SK-N-SH (cell line): ENCODE measurements at regions not wholly inside any gene's neighbourhood (a gene's known extent, or its start where the extent isn't known, plus 50 kb on each side); places are given as distances from the start of the nearest gene placed in this dataset.

Experiments used
- CTCF ChIA-PET: fragments of 300-600, 350-600 bp; formaldehyde crosslinking; extraction: SDS; loops from one replicate; lab custom pipeline; 2021; lab: Yijun Ruan, JAX
- POLR2A ChIA-PET: fragments of 350-600 bp; sonication (Branson Sonifier 250); formaldehyde crosslinking; extraction: SDS; loops from one replicate; lab custom pipeline; 2020; ENCODE audit warnings: antibody characterized with exemption, inconsistent platforms; lab: Yijun Ruan, JAX
- DNase-seq: peaks from one replicate; pipeline ENCODE4 v3.0.0; 2012
- H2AFZ ChIP-seq: fragments of 200-600 bp; sonication (generic); 2 replicates; pipeline ENCODE4 v1.8.1; 2016; ENCODE audit warnings: antibody characterized with exemption, mild to moderate bottlenecking, low read depth
- H3F3A ChIP-seq: fragments of 200-600 bp; sonication (generic); replicated peaks from 2 replicates; pipeline ENCODE3; 2016; ENCODE audit warnings: antibody characterized with exemption, mild to moderate bottlenecking; ENCODE audit not compliant: insufficient read depth
- H3K27ac ChIP-seq, 2 experiments: fragments of 200-500 bp in 1 of 2; fragments of 200-600 bp in 1 of 2; sonication (Bioruptor generic) in 1 of 2; sonication (generic), shearing (Covaris generic) in 1 of 2; 2 replicates each; pipeline versions ENCODE4 v1.5.1 to v1.6.1; 2014 to 2016; ENCODE audit warnings: low read depth in 2 of 2, inconsistent platforms in 1 of 2, low read length in 1 of 2, mild to moderate bottlenecking in 1 of 2, mixed read lengths in 1 of 2
- H3K27me3 ChIP-seq: fragments of 200-600 bp; sonication (generic), shearing (Covaris generic); 2 replicates; pipeline ENCODE4 v1.6.1; 2016; ENCODE audit warnings: mixed run types; ENCODE audit not compliant: insufficient read depth
- H3K36me3 ChIP-seq, 2 experiments: fragments of 200-500 bp in 1 of 2; fragments of 200-600 bp in 1 of 2; sonication (Bioruptor generic) in 1 of 2; sonication (generic) in 1 of 2; replicated peaks in 1 of 2; 2 replicates each; pipeline versions ENCODE3 to v1.5.1; 2014 to 2016; ENCODE audit warnings: low read length in 1 of 2, mild to moderate bottlenecking in 1 of 2; ENCODE audit not compliant: insufficient read depth in 2 of 2, control insufficient read depth in 1 of 2
- H3K4me1 ChIP-seq, 2 experiments: fragments of 200-500 bp in 1 of 2; fragments of 200-600 bp in 1 of 2; sonication (Bioruptor generic) in 1 of 2; sonication (generic), shearing (Covaris generic) in 1 of 2; 2 replicates each; pipeline versions ENCODE4 v1.5.1 to v1.6.1; 2014 to 2016; ENCODE audit warnings: low read depth in 1 of 2, low read length in 1 of 2, mixed run types in 1 of 2; ENCODE audit not compliant: insufficient read depth in 2 of 2, control insufficient read depth in 1 of 2
- H3K4me2 ChIP-seq: fragments of 200-600 bp; sonication (generic), shearing (Covaris generic); 2 replicates; pipeline ENCODE4 v1.6.1; 2017; ENCODE audit warnings: mixed run types
- H3K4me3 ChIP-seq, 2 experiments: fragments of 200-500 bp in 1 of 2; fragments of 200-600 bp in 1 of 2; sonication (Bioruptor generic) in 1 of 2; sonication (generic), shearing (Covaris generic) in 1 of 2; 2 replicates each; pipeline versions ENCODE4 v1.5.1 to v1.8.1; 2014 to 2016; ENCODE audit warnings: low read depth in 2 of 2, inconsistent platforms in 1 of 2, low read length in 1 of 2, mild to moderate bottlenecking in 1 of 2, mixed read lengths in 1 of 2, moderate library complexity in 1 of 2
- H3K79me2 ChIP-seq: fragments of 200-600 bp; sonication (generic); 2 replicates; pipeline ENCODE4 v1.8.1; 2017; ENCODE audit warnings: mild to moderate bottlenecking; ENCODE audit not compliant: insufficient read depth
- H3K9ac ChIP-seq: fragments of 200-600 bp; sonication (generic); 2 replicates; pipeline ENCODE4 v1.6.1; 2017; ENCODE audit warnings: mixed run types
- H3K9me2 ChIP-seq: fragments of 200-600 bp; sonication (generic); 2 replicates; pipeline ENCODE4 v1.6.1; 2017; ENCODE audit warnings: mixed run types
- H3K9me3 ChIP-seq: fragments of 200-600 bp; sonication (generic); 2 replicates; pipeline ENCODE4 v1.6.1; 2017; ENCODE audit warnings: mixed run types, mild to moderate bottlenecking, moderate library complexity
- H4K20me1 ChIP-seq: fragments of 200-600 bp; sonication (generic); 2 replicates; pipeline ENCODE4 v1.6.1; 2017; ENCODE audit warnings: mild to moderate bottlenecking, mixed run types; ENCODE audit not compliant: insufficient read depth
- CHD2 ChIP-seq: fragments of 150-350 bp; IDR thresholded peaks from 2 replicates; pipeline ENCODE4 v1.6.1; 2018; ENCODE audit warnings: low read length; ENCODE audit not compliant: partially characterized antibody
- EP300 ChIP-seq, 2 experiments: IDR thresholded peaks; 2 replicates each; pipeline versions ENCODE4 v1.4.0 to v1.6.1; 2012; ENCODE audit warnings: borderline replicate concordance in 1 of 2, low read depth in 1 of 2, low read length in 1 of 2
- EZH2phosphoT487 ChIP-seq: fragments of 200-600 bp; sonication (generic); IDR thresholded peaks from 2 replicates; pipeline ENCODE4 v1.6.1; 2017; ENCODE audit warnings: low read depth, mixed run types, mild to moderate bottlenecking, antibody characterized with exemption, moderate library complexity, borderline replicate concordance
- FOXJ3 ChIP-seq: sonication (generic); formaldehyde crosslinking; IDR thresholded peaks from 2 replicates; pipeline ENCODE4 v1.5.1; 2020; ENCODE audit warnings: mild to moderate bottlenecking, missing genetic modification reagents
- JUND ChIP-seq: IDR thresholded peaks from 2 replicates; pipeline ENCODE4 v1.4.0; 2012
- MEF2A ChIP-seq: IDR thresholded peaks from 2 replicates; pipeline ENCODE4 v1.4.0; 2012; ENCODE audit warnings: low read depth, borderline replicate concordance
- RCOR1 ChIP-seq: fragments of 150-350 bp; IDR thresholded peaks from 2 replicates; pipeline ENCODE4 v1.6.1; 2017; ENCODE audit warnings: antibody characterized with exemption, low read length
- RFX5 ChIP-seq: IDR thresholded peaks from 2 replicates; pipeline ENCODE4 v1.6.1; 2012; ENCODE audit warnings: mild to moderate bottlenecking, improper control_type of control experiment, low read length
- SIN3A ChIP-seq: IDR thresholded peaks from 2 replicates; pipeline ENCODE4 v1.6.1; 2012; ENCODE audit warnings: low read depth, mild to moderate bottlenecking, low read length, moderate library complexity, borderline replicate concordance
- TAF1 ChIP-seq: IDR thresholded peaks from 2 replicates; pipeline ENCODE4 v1.6.1; 2012; ENCODE audit warnings: low read depth, mild to moderate bottlenecking, low read length, moderate library complexity, borderline replicate concordance
- TCF12 ChIP-seq: IDR thresholded peaks from 2 replicates; pipeline ENCODE4 v1.4.0; 2012
- TEAD4 ChIP-seq: IDR thresholded peaks from 2 replicates; pipeline ENCODE4 v1.4.0; 2012; ENCODE audit warnings: mild to moderate bottlenecking, borderline replicate concordance; ENCODE audit not compliant: insufficient read depth
- WGBS: methylation state at CpG from one replicate; pipeline ENCODE4 v1.1.6; 2017; ENCODE audit warnings: low lambda C conversion rate; 5-methylcytosine and 5-hydroxymethylcytosine counted together
- TF ChIP-seq, protein P1 (sequence below): IDR thresholded peaks from 2 replicates; pipeline ENCODE4 v1.4.0; 2012; ENCODE audit warnings: low read depth, borderline replicate concordance
- TF ChIP-seq, protein P2 (sequence below): fragments of 150-350 bp; IDR thresholded peaks from 2 replicates; pipeline ENCODE4 v1.6.1; 2016; ENCODE audit warnings: mild to moderate bottlenecking, low read depth, low read length
- TF ChIP-seq, protein P3 (sequence below): fragments of 150-350 bp; IDR thresholded peaks from 2 replicates; pipeline ENCODE4 v1.6.1; 2017; ENCODE audit warnings: antibody characterized with exemption, low read length, low read depth, borderline replicate concordance
- TF ChIP-seq, protein P4 (sequence below): IDR thresholded peaks from 2 replicates; pipeline ENCODE4 v1.4.0; 2012; ENCODE audit warnings: low read depth

DNA sequence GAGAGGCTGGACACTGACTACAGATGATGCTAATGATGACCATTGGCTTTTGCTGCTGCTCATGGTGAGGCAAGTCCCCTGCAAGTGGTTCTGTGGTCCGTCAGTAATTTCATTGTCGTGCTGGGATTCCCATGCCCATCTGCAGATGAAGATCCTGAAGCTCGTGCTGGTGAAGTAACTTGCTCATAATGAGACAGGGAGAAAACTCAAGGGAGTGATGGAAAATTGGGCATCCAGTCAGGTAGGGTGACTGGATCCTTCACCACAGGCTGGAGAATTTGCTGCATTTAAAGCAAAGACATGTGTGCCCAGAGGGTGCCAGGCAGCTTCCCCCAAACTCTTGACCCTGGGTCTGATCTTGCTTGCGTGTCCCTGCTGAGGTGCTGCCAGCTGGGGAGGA, 125.6 kb downstream of the TSN start:
- POLR2A ChIA-PET = no interaction called here
- no peak overlapping the region for H3K4me2 ChIP-seq
- H3K79me2 ChIP-seq = no peaks in the 10 kb centered on the region
- no peaks in the 10 kb centered on the region for H3F3A ChIP-seq
- H2AFZ ChIP-seq = no peak overlapping the region
- DNase-seq = no peak
- H3K9me2 ChIP-seq = no peaks in the 10 kb centered on the region
- peaks cover 0 to 6% of the 10 kb centered on the region in 2 experiments; a peak in 1 of 4 replicates for H3K4me1 ChIP-seq
- no peaks in the 10 kb centered on the region for H3K27me3 ChIP-seq
- no peak overlapping the region for H3K27ac ChIP-seq
- H3K9ac ChIP-seq = no peak overlapping the region
- CTCF ChIA-PET = interaction anchor here (1.3 kb wide), 1 partner anchor 17 kb away, joined by 3 read pairs; no protein-coding TSS in a partner anchor
- TF ChIP-seq EZH2phosphoT487 = no peak
- TF ChIP-seq, protein P1, sequence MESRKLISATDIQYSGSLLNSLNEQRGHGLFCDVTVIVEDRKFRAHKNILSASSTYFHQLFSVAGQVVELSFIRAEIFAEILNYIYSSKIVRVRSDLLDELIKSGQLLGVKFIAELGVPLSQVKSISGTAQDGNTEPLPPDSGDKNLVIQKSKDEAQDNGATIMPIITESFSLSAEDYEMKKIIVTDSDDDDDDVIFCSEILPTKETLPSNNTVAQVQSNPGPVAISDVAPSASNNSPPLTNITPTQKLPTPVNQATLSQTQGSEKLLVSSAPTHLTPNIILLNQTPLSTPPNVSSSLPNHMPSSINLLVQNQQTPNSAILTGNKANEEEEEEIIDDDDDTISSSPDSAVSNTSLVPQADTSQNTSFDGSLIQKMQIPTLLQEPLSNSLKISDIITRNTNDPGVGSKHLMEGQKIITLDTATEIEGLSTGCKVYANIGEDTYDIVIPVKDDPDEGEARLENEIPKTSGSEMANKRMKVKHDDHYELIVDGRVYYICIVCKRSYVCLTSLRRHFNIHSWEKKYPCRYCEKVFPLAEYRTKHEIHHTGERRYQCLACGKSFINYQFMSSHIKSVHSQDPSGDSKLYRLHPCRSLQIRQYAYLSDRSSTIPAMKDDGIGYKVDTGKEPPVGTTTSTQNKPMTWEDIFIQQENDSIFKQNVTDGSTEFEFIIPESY = no peak
- no peak for TF ChIP-seq RFX5
- TF ChIP-seq, protein P2, sequence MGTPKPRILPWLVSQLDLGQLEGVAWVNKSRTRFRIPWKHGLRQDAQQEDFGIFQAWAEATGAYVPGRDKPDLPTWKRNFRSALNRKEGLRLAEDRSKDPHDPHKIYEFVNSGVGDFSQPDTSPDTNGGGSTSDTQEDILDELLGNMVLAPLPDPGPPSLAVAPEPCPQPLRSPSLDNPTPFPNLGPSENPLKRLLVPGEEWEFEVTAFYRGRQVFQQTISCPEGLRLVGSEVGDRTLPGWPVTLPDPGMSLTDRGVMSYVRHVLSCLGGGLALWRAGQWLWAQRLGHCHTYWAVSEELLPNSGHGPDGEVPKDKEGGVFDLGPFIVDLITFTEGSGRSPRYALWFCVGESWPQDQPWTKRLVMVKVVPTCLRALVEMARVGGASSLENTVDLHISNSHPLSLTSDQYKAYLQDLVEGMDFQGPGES = no peak
- no peak for TF ChIP-seq SIN3A
- TF ChIP-seq, protein P3, sequence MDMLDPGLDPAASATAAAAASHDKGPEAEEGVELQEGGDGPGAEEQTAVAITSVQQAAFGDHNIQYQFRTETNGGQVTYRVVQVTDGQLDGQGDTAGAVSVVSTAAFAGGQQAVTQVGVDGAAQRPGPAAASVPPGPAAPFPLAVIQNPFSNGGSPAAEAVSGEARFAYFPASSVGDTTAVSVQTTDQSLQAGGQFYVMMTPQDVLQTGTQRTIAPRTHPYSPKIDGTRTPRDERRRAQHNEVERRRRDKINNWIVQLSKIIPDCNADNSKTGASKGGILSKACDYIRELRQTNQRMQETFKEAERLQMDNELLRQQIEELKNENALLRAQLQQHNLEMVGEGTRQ = no peak
- no peak for TF ChIP-seq JUND
- TF ChIP-seq RCOR1 = no peak
- TF ChIP-seq TEAD4 = no peak
- TF ChIP-seq TAF1 = no peak
- TF ChIP-seq, all 33 proteins: peak for 0
- no peaks in the 10 kb centered on the region for H4K20me1 ChIP-seq
- H3K9me3 ChIP-seq = no peaks in the 10 kb centered on the region
- H3K4me3 ChIP-seq = no peak overlapping the region
- 23% methylated on average over 4 of the region's 4 CpGs for WGBS
- H3K36me3 ChIP-seq = no peaks in the 10 kb centered on the region

DNA sequence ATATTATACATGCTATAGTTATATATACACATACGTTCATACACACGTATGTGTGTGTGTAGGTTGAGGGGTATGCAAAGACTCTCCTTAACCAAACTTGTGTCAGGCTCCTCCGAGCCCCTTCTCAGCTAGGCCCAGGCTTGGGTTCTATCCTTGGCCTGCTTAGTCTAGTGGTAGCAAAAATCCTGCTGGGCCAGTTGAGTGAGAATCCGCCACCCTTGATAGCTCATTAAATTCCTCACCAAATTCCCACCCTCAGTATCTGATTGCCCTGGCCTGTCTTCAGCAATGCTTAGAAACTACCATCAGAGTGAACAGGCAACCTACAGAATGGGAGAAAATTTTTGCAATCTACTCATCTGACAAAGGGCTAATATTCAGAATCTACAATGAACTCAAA, 126.5 kb downstream of the TSN start:
- Histone ChIP-seq H4K20me1 (no peaks in the 10 kb centered on the region), H3K4me1 (peaks cover 0 to 6% of the 10 kb centered on the region in 2 experiments; a peak in 1 of 4 replicates), H3K4me3 (no peak overlapping the region), H2AFZ (no peak overlapping the region), H3K27me3 (no peaks in the 10 kb centered on the region), H3K4me2 (no peak overlapping the region), H3K9me2 (no peaks in the 10 kb centered on the region), H3K36me3 (no peaks in the 10 kb centered on the region), H3K79me2 (no peaks in the 10 kb centered on the region), H3K27ac (no peak overlapping the region), H3F3A (no peaks in the 10 kb centered on the region), H3K9ac (no peak overlapping the region), H3K9me3 (no peaks in the 10 kb centered on the region)
- ChIA-PET POLR2A (no interaction called here), CTCF (interaction anchor here (1.3 kb wide), 1 partner anchor 16 kb away, joined by 3 read pairs; no protein-coding TSS in a partner anchor)
- no peak for DNase-seq
- TF ChIP-seq, protein P1 = no peak
- TF ChIP-seq EP300 (IDR thresholded peaks at IDR 0.05; ENCODE audit: borderline replicate concordance in 1 of 2, low read depth in 1 of 2, low read length in 1 of 2) (no peak), MEF2A (no peak), JUND (no peak), CHD2 (no peak), TCF12 (no peak), FOXJ3 (CRISPR knock-in tag) (no peak)
- TF ChIP-seq, protein P3 = no peak
- TF ChIP-seq, protein P4, sequence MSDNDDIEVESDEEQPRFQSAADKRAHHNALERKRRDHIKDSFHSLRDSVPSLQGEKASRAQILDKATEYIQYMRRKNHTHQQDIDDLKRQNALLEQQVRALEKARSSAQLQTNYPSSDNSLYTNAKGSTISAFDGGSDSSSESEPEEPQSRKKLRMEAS = no peak
- 41% methylated on average over 4 of the region's 4 CpGs for WGBS
